HEK293T (cell line): ENCODE measurements at regions not wholly inside any gene's neighbourhood (a gene's known extent, or its start where the extent isn't known, plus 50 kb on each side); places are given as distances from the start of the nearest gene placed in this dataset.
"Not testable (repeated sequence)": the region's sequence is repeated elsewhere in the genome, so short reads cannot be mapped to it uniquely, and the experiment has no call there.

Source experiments
- CTCF ChIA-PET: fragments of 350-600 bp; formaldehyde crosslinking; extraction: SDS; loops from one replicate; lab custom pipeline; 2021; ENCODE audit warnings: antibody characterized with exemption, inconsistent platforms; lab: Yijun Ruan, JAX
- POLR2A ChIA-PET: fragments of 350-600 bp; formaldehyde crosslinking; extraction: SDS; loops from one replicate; lab custom pipeline; 2020; ENCODE audit warnings: antibody characterized with exemption, inconsistent platforms; lab: Yijun Ruan, JAX
- DNase-seq: peaks from one replicate; pipeline ENCODE4 v3.0.0; 2012; ENCODE audit warnings: mixed read lengths; ENCODE audit errors: extremely low spot score
- ARNT ChIP-seq: fragments of 450-650 bp; IDR thresholded peaks from 2 replicates; pipeline ENCODE4 v1.6.1; 2017; ENCODE audit warnings: mild to moderate bottlenecking
- BHLHE40 ChIP-seq: fragments of 450-650 bp; IDR thresholded peaks from 2 replicates; pipeline ENCODE4 v1.6.1; 2016; ENCODE audit warnings: mild to moderate bottlenecking, moderate library complexity, borderline replicate concordance
- CTBP1 ChIP-seq: fragments of 450-650 bp; IDR thresholded peaks from 2 replicates; pipeline ENCODE4 v1.6.1; 2016; ENCODE audit warnings: borderline replicate concordance
- ELF4 ChIP-seq: fragments of 450-650 bp; IDR thresholded peaks from 2 replicates; pipeline ENCODE4 v1.6.1; 2017; ENCODE audit warnings: antibody characterized with exemption
- FOXA1 ChIP-seq: fragments of 450-650 bp; IDR thresholded peaks from 2 replicates; pipeline ENCODE4 v1.6.1; 2016; ENCODE audit warnings: mild to moderate bottlenecking
- FOXK2 ChIP-seq: fragments of 450-650 bp; IDR thresholded peaks from 2 replicates; pipeline ENCODE4 v1.6.1; 2016; ENCODE audit warnings: mild to moderate bottlenecking
- FOXM1 ChIP-seq: fragments of 450-650 bp; IDR thresholded peaks from 2 replicates; pipeline ENCODE4 v1.6.1; 2017; ENCODE audit warnings: mild to moderate bottlenecking, borderline replicate concordance
- HDGF ChIP-seq: fragments of 450-650 bp; IDR thresholded peaks from 2 replicates; pipeline ENCODE4 v1.6.1; 2017; ENCODE audit warnings: antibody characterized with exemption, borderline replicate concordance
- L3MBTL2 ChIP-seq: fragments of 450-650 bp; conservative IDR thresholded peaks from 2 replicates; pipeline ENCODE4 v1.6.1; 2016; ENCODE audit warnings: mild to moderate bottlenecking
- LEF1 ChIP-seq: fragments of 450-650 bp; IDR thresholded peaks from 2 replicates; pipeline ENCODE4 v1.6.1; 2017; ENCODE audit warnings: mild to moderate bottlenecking, borderline replicate concordance
- NFRKB ChIP-seq: fragments of 450-650 bp; IDR thresholded peaks from 2 replicates; pipeline ENCODE4 v1.6.1; 2016; ENCODE audit warnings: mild to moderate bottlenecking, moderate library complexity
- SP1 ChIP-seq: fragments of 450-650 bp; IDR thresholded peaks from 2 replicates; pipeline ENCODE4 v1.6.1; 2017
- SUZ12 ChIP-seq: fragments of 450-650 bp; IDR thresholded peaks from 2 replicates; pipeline ENCODE4 v1.6.1; 2016; ENCODE audit warnings: mild to moderate bottlenecking
- TARDBP ChIP-seq: fragments of 450-650 bp; IDR thresholded peaks from 2 replicates; pipeline ENCODE4 v1.6.1; 2016
- ZNF384 ChIP-seq: fragments of 450-650 bp; IDR thresholded peaks from 2 replicates; pipeline ENCODE4 v1.6.1; 2016
- TF ChIP-seq, protein P1 (sequence below): fragments of 450-650 bp; IDR thresholded peaks from 2 replicates; pipeline ENCODE4 v1.6.1; 2016

DNA sequence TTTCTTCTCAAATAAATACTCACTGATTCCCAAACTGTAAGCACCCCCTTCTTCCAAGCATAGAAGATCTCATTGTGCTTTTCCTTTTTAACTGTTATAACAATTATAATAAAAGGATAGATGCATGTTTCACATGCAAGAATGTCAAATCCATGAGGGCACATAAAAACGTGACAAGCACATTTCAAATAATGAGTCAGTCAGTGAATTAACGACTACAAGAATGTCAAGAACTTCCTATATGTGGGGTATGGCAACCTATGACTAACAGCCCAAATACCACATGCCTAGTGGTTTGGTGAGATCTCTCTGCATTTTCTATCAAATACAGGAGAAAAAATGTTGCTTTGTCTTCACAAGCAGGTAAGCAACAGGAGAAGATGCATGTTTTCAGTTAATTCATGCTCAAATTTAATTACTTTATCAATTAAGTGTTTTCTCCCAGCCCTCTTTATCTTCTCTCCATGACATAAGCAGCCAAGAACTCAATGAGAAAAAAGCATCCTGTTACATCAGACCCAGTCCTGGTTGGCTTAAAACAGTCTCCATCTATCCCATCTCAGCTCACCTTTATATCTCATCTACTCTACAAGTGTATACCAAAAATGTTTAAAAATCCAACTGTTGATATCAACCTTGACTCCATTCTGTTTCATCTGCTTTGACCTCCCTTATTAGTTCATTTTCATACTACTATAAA is 181.5 kb upstream of the LMCD1 start:
- no peak for DNase-seq
- TF ChIP-seq NFRKB (no peak), HDGF (no peak), LEF1 (no peak), FOXM1 (no peak), ZNF384 (no peak), SP1 (no peak)
- CTCF ChIA-PET = no interaction called here

DNA sequence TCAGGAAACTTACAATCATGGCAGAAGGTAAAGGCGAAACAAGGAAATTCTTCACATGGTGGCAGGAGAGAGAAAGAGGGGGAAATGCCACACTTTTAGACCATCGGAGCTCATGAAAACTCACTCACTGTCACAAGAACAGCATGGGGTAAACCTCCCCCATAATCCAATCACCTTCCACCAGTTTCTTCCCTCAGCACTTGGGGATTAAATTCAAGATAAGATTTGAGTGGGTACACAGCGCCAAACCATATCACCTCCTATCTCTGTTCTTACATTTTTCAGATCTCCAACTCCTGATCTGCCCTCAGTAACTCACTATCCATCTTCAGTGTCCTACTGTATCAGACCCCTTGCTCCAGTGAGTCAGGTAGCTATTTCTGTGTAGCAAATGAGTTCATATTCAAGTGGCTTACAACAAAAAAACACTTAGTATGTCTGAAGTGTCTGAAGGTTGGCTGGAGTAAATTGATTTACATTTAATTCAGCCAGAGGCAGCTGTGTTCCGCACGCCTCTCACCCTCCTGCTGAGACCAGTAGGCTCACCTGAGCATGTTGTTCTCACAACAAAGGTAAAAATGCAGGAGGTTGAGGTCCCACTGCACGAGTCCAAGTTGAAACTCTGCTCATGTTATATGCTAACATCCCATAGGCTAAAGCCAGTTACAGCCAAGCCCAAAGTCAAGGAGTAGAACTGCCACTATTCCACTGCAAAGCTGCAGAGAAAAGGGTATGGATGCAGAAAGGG is 180.7 kb upstream of the LMCD1 start:
- TF ChIP-seq FOXK2 = no peak
- TF ChIP-seq BHLHE40 = no peak
- TF ChIP-seq, protein P1, sequence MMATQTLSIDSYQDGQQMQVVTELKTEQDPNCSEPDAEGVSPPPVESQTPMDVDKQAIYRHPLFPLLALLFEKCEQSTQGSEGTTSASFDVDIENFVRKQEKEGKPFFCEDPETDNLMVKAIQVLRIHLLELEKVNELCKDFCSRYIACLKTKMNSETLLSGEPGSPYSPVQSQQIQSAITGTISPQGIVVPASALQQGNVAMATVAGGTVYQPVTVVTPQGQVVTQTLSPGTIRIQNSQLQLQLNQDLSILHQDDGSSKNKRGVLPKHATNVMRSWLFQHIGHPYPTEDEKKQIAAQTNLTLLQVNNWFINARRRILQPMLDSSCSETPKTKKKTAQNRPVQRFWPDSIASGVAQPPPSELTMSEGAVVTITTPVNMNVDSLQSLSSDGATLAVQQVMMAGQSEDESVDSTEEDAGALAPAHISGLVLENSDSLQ = no peak
- TF ChIP-seq HDGF = no peak
- no peak for TF ChIP-seq SP1
- no peak for TF ChIP-seq ARNT
- no peak for TF ChIP-seq FOXM1
- ChIA-PET CTCF (no interaction called here), POLR2A (no interaction called here)
- DNase-seq = no peak

More for the DNA sequence above, 181.5 kb upstream of the LMCD1 start:
- POLR2A ChIA-PET = no interaction called here

DNA sequence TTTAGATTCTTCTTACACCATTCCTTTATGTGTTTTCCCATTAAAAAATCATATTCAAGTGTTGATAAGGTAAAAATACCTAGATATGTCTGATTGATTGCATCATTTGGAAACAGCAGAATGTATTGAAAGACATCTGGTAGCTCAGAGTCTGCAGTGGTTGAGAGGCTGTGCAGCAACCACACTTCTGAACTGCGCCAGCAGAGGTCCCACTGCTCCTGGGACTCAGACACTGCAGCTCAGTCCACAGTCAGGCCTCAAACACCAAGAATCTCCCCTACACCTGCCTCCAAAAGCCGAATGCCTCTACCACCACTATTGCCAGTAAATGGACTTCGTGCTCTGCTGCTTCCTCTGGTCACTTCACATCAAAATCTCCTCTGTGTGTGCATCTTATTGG is 176.9 kb upstream of the LMCD1 start:
- DNase-seq = peak; percentile 50
- POLR2A ChIA-PET = no interaction called here
- TF ChIP-seq CTBP1 (no peak), TARDBP (no peak), SUZ12 (no peak)
- CTCF ChIA-PET = interaction anchor here (0.6 to 2.8 kb wide), 3 partner anchors 91 to 121 kb away, joined by 3 to 12 read pairs (median 3); no protein-coding TSS in a partner anchor

DNA sequence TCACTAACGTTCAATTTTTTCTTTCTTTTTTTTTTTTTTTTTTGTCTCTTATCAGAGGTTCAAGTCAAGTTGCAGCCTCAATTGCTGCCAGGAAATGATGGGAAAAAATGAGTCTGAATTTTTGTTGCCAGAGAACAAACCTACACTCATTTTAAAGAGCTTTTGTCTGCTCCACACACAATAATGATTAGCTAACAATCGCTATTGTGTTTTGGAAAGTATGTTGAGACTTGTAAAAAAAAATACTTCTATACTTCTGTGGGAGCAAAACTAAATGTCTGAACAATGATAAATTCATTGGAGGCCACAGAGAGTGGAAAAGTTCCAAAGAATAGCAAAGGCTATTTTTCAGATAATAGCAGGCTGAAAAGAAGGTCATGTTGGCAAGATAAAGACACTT is 176.3 kb upstream of the LMCD1 start:
- ChIA-PET CTCF (interaction anchor here (1.0 to 2.8 kb wide), 2 partner anchors 92 to 120 kb away, joined by 3 to 12 read pairs; no protein-coding TSS in a partner anchor), POLR2A (no interaction called here)
- TF ChIP-seq FOXM1 (no peak), TARDBP (no peak), NFRKB (no peak), FOXA1 (no peak), L3MBTL2 (no peak), ELF4 (no peak), SP1 (no peak), LEF1 (no peak), ZNF384 (no peak), ARNT (no peak), HDGF (no peak), CTBP1 (no peak), SUZ12 (no peak), FOXK2 (no peak), BHLHE40 (no peak)
- TF ChIP-seq, protein P1 = no peak
- DNase-seq = no peak

DNA sequence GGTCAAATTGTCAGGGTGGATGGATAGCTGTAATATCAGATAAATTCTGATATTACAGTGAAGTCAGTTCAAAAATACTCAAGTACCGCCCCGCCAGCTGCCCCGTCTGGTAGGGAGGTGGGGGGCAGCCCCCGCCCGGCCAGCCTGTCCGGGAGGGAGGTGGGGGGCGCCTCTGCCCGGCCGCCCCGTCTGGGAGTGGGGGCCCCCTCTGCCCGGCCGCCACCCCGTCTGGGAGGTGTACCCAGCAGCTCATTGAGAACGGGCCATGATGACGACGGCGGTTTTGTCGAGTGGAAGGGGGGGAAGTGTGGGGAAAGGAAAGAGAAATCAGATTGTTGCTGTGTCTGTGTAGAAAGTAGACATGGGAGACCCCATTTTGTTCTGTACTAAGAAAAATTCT is 175.8 kb upstream of the LMCD1 start:
- DNase-seq, POLR2A ChIA-PET: not testable (repeated sequence)
- CTCF ChIA-PET = interaction anchor here (2.8 kb wide), 1 partner anchor 91 kb away, joined by 12 read pairs; no protein-coding TSS in a partner anchor

DNA sequence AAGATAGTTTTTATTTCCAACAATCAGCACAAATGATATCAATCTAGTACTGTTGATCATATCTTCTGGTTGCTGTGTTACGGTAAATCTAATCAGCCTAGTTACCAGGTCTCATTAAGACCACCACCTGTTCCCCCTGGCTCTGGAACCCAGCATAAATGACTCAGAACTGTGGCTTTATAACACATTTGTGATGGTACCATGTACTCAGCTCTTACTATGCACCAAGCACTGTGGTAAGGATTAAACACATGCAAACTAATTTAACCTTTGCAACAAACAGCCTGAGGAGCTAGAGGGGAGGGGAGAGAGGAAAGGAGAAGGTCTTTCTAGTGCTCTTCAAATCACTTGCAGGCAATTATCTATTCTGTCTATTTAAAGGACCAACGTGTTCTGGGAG is 173.9 kb upstream of the LMCD1 start:
- ChIA-PET CTCF (no interaction called here), POLR2A (no interaction called here)
- no peak for TF ChIP-seq ELF4
- TF ChIP-seq HDGF = no peak
- TF ChIP-seq, protein P1 = no peak
- no peak for TF ChIP-seq L3MBTL2
- no peak for TF ChIP-seq TARDBP
- TF ChIP-seq LEF1 = no peak
- no peak for TF ChIP-seq ARNT
- no peak for TF ChIP-seq SP1
- no peak for TF ChIP-seq NFRKB
- TF ChIP-seq CTBP1 = no peak
- TF ChIP-seq FOXM1 = no peak
- no peak for TF ChIP-seq SUZ12
- no peak for TF ChIP-seq FOXA1
- no peak for TF ChIP-seq BHLHE40
- no peak for TF ChIP-seq FOXK2
- TF ChIP-seq ZNF384 = no peak
- no peak for DNase-seq
